ENCODE measurements at regions not wholly inside any gene's neighbourhood (a gene's known extent, or its start where the extent isn't known, plus 50 kb on each side); places are given as distances from the start of the nearest gene placed in this dataset.

GRCh38 chr15:96237002-96237401, 93.5 kb upstream of the NR2F2 start:
- TF ChIP-seq CTCF (IDR thresholded peaks at IDR 0.05): no peak
- TF ChIP-seq EP300 (IDR thresholded peaks at IDR 0.05): no peak
- no peak for TF ChIP-seq POLR2A (IDR thresholded peaks at IDR 0.05)
- TF ChIP-seq POLR2AphosphoS5 (IDR thresholded peaks at IDR 0.05): no peak
- 85% methylated on average over 1 of the region's 1 CpG for WGBS
- H3K36me3 ChIP-seq: no peaks in the 10 kb centered on the region

DNA sequence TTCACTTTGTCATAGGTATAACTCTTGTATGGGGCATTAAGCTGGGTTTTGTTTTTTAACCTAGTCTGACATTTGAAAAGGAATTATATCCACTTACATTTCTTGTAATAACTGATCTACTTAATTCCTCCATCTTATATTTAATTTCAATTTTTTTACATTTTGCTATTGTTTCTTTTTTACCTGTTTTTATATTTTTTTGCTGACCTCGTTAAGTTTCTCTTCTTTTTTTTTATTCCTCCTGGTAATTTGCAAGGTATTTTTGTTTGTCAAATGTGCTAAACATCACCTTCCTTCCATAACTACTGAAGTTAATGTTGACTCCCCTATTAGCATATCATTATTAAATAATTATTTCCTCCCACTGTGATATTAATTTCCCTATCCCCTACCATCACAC, 87.7 kb upstream of the NR2F2 start:
- Histone ChIP-seq H3K4me3 (no peak overlapping the region), H3K9me3 (no peaks in the 10 kb centered on the region), H3K4me1 (no peaks in the 10 kb centered on the region), H3K36me3 (no peaks in the 10 kb centered on the region), H3K27ac (no peak overlapping the region), H3K27me3 (no peaks in the 10 kb centered on the region)
- no peak for TF ChIP-seq POLR2A (IDR thresholded peaks at IDR 0.05)
- no peak for DNase-seq (ENCODE audit: low spot score in 2 of 2)
- WGBS: 78% methylated on average over 1 of the region's 1 CpG

More at GRCh38 chr15:96237002-96237401, 93.5 kb upstream of the NR2F2 start:
- Histone ChIP-seq H3K27me3 (no peaks in the 10 kb centered on the region), H3K27ac (no peak overlapping the region), H3K4me3 (no peak overlapping the region), H3K4me1 (peaks cover 10% of the 10 kb centered on the region), H3K9me3 (no peaks in the 10 kb centered on the region)
- DNase-seq (ENCODE audit: low spot score in 2 of 2): no peak

GRCh38 chr15:96243701-96244100, 86.8 kb upstream of the NR2F2 start:
- TF ChIP-seq POLR2A (IDR thresholded peaks at IDR 0.05) (no peak), EP300 (IDR thresholded peaks at IDR 0.05) (no peak), CTCF (IDR thresholded peaks at IDR 0.05) (no peak), POLR2AphosphoS5 (IDR thresholded peaks at IDR 0.05) (no peak)

GRCh38 chr15:96245252-96245651, 85.2 kb upstream of the NR2F2 start:
- Histone ChIP-seq H3K27me3 (no peaks in the 10 kb centered on the region), H3K4me1 (no peaks in the 10 kb centered on the region), H3K27ac (no peak overlapping the region), H3K4me3 (no peak overlapping the region), H3K9me3 (no peaks in the 10 kb centered on the region), H3K36me3 (no peaks in the 10 kb centered on the region)
- 70% methylated on average over 2 of the region's 2 CpGs for WGBS
- no peak for DNase-seq (ENCODE audit: low spot score in 2 of 2)
- TF ChIP-seq POLR2AphosphoS5 (IDR thresholded peaks at IDR 0.05): no peak
- TF ChIP-seq CTCF (IDR thresholded peaks at IDR 0.05): no peak
- no peak for TF ChIP-seq POLR2A (IDR thresholded peaks at IDR 0.05)
- no peak for TF ChIP-seq EP300 (IDR thresholded peaks at IDR 0.05)

More at GRCh38 chr15:96243701-96244100, 86.8 kb upstream of the NR2F2 start:
- Histone ChIP-seq H3K4me1 (no peaks in the 10 kb centered on the region), H3K27ac (no peak overlapping the region), H3K4me3 (no peak overlapping the region), H3K9me3 (no peaks in the 10 kb centered on the region), H3K27me3 (no peaks in the 10 kb centered on the region), H3K36me3 (no peaks in the 10 kb centered on the region)
- no peak for DNase-seq (ENCODE audit: low spot score in 2 of 2)
- WGBS: 81% methylated on average over 4 of the region's 4 CpGs

- WGBS: 82% methylated on average over 4 of the region's 4 CpGs
- no peak for DNase-seq (ENCODE audit: low spot score in 2 of 2)
- H3K27me3 ChIP-seq: no peaks in the 10 kb centered on the region
- no peaks in the 10 kb centered on the region for H3K36me3 ChIP-seq
- TF ChIP-seq POLR2A (IDR thresholded peaks at IDR 0.05) (no peak), CTCF (IDR thresholded peaks at IDR 0.05) (no peak), EP300 (IDR thresholded peaks at IDR 0.05) (no peak), POLR2AphosphoS5 (IDR thresholded peaks at IDR 0.05) (no peak)
- no peak overlapping the region for H3K4me3 ChIP-seq
- no peaks in the 10 kb centered on the region for H3K9me3 ChIP-seq
- H3K4me1 ChIP-seq: no peaks in the 10 kb centered on the region
- H3K27ac ChIP-seq: no peak overlapping the region
Measured at GRCh38 chr15:96246057-96246456, 84.4 kb upstream of the NR2F2 start.

DNA sequence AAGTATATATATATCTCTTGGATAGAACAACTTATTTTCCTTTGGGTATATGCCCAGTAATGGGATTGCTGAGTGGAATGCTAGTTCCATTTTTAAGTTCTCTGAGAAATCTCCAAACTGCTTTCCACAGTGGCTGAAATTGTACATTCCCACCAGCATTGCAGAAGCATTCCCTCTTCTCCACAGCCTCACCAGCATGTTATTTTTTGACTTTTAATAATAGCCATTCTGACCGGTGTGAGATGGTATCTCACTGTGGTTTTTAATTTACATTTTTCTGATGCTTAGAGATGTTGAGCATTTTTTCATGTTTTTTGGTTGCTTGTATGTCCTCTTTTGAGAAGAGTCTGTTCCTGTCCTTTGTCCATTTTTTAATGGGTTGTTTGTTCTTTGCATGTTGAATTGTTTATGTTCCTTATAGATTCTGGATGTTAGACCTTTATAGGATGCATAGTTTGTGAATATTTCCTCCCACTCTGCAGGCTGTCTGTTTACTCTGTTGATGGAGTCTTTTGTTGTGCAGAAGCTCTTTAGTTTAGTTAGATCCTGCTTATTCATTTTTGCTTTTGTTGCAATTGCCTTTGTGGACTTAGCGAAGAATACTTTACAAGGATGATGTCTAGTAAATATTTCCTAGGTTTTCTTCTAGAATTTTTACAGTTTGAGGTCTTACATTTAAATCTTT, 82.7 kb upstream of the NR2F2 start:
- H3K27ac ChIP-seq: no peak overlapping the region
- H3K4me3 ChIP-seq: no peak overlapping the region
- no peak for DNase-seq (ENCODE audit: low spot score in 2 of 2)
- no peak for TF ChIP-seq CTCF (IDR thresholded peaks at IDR 0.05)
- no peak for TF ChIP-seq EP300 (IDR thresholded peaks at IDR 0.05)
- no peak for TF ChIP-seq POLR2AphosphoS5 (IDR thresholded peaks at IDR 0.05)
- TF ChIP-seq POLR2A (IDR thresholded peaks at IDR 0.05): no peak
- H3K27me3 ChIP-seq: no peaks in the 10 kb centered on the region
- no peaks in the 10 kb centered on the region for H3K36me3 ChIP-seq
- H3K9me3 ChIP-seq: no peaks in the 10 kb centered on the region
- H3K4me1 ChIP-seq: no peaks in the 10 kb centered on the region
- WGBS: 91% methylated on average over 2 of the region's 2 CpGs

All from suprapubic skin (tissue), 4 donors.